CD8-positive, alpha-beta memory T cell (primary cell): ENCODE measurements at regions not wholly inside any gene's neighbourhood (a gene's known extent, or its start where the extent isn't known, plus 50 kb on each side); places are given as distances from the start of the nearest gene placed in this dataset.
"Not testable (repeated sequence)": the region's sequence is repeated elsewhere in the genome, so short reads cannot be mapped to it uniquely, and the experiment has no call there.

ENCODE experiments used
- CTCF ChIA-PET: fragments of 350-600 bp; sonication (Branson Sonifier 250); formaldehyde crosslinking; loops from one replicate; lab custom pipeline; 2021; ENCODE audit warnings: antibody characterized with exemption; lab: Charles Lee
- POLR2A ChIA-PET: fragments of 350-600 bp; sonication (Branson Sonifier 250); formaldehyde crosslinking; loops from one replicate; lab custom pipeline; 2021; ENCODE audit warnings: antibody characterized with exemption; lab: Charles Lee
- DNase-seq, 5 donors: peaks; one replicate each; pipeline versions ENCODE4 v3.0.0 to v3.0.0-alpha.2; 2020 to 2022; ENCODE audit warnings: mixed read lengths in 1 of 5
- H3K27ac ChIP-seq: one replicate; pipeline ENCODE4 v1.7.0; 2013; ENCODE audit warnings: low read depth, mild to moderate bottlenecking, low read length, moderate library complexity
- H3K27me3 ChIP-seq: 2 replicates; pipeline ENCODE4 v1.7.0; 2013; ENCODE audit warnings: low read length, mild to moderate bottlenecking; ENCODE audit not compliant: insufficient read depth, poor library complexity, severe bottlenecking
- H3K36me3 ChIP-seq: 2 replicates; pipeline ENCODE4 v1.7.0; 2013; ENCODE audit warnings: mild to moderate bottlenecking, low read length, moderate library complexity; ENCODE audit not compliant: insufficient read depth
- H3K4me1 ChIP-seq: 2 replicates; pipeline ENCODE4 v1.7.0; 2013; ENCODE audit warnings: mild to moderate bottlenecking, low read length, moderate library complexity; ENCODE audit not compliant: insufficient read depth
- H3K4me3 ChIP-seq: 2 replicates; pipeline ENCODE4 v1.7.0; 2013; ENCODE audit warnings: mild to moderate bottlenecking, low read length
- H3K9me3 ChIP-seq: 2 replicates; pipeline ENCODE4 v1.7.0; 2013; ENCODE audit warnings: mild to moderate bottlenecking, low read length
- H3K27ac Mint-ChIP-seq, 8 donors: one replicate each; pipeline ENCODE4 v1.8.0; 2020 to 2021; ENCODE audit warnings: mixed read lengths in 8 of 8, mild to moderate bottlenecking in 6 of 8, inconsistent platforms in 3 of 8, moderate library complexity in 3 of 8
- H3K27me3 Mint-ChIP-seq, 2 donors: one replicate each; pipeline ENCODE4 v1.8.0; 2020 to 2021; ENCODE audit warnings: mixed read lengths in 2 of 2, mild to moderate bottlenecking in 1 of 2, moderate library complexity in 1 of 2
- H3K36me3 Mint-ChIP-seq, 3 donors: one replicate each; pipeline ENCODE4 v1.8.0; 2020 to 2021; ENCODE audit warnings: mixed read lengths in 3 of 3, inconsistent platforms in 1 of 3, mild to moderate bottlenecking in 1 of 3
- H3K4me1 Mint-ChIP-seq, 3 donors: one replicate each; pipeline ENCODE4 v1.8.0; 2020 to 2021; ENCODE audit warnings: mixed read lengths in 3 of 3, inconsistent platforms in 1 of 3, mild to moderate bottlenecking in 1 of 3
- H3K4me3 Mint-ChIP-seq, 7 donors: one replicate each; pipeline ENCODE4 v1.8.0; 2020 to 2021; ENCODE audit warnings: mixed read lengths in 7 of 7, mild to moderate bottlenecking in 6 of 7, moderate library complexity in 4 of 7, inconsistent platforms in 2 of 7
- H3K9me3 Mint-ChIP-seq, 5 donors: one replicate each; pipeline ENCODE4 v1.8.0; 2020 to 2022; ENCODE audit warnings: mixed read lengths in 5 of 5, mild to moderate bottlenecking in 3 of 5, moderate library complexity in 2 of 5, inconsistent platforms in 1 of 5

DNA sequence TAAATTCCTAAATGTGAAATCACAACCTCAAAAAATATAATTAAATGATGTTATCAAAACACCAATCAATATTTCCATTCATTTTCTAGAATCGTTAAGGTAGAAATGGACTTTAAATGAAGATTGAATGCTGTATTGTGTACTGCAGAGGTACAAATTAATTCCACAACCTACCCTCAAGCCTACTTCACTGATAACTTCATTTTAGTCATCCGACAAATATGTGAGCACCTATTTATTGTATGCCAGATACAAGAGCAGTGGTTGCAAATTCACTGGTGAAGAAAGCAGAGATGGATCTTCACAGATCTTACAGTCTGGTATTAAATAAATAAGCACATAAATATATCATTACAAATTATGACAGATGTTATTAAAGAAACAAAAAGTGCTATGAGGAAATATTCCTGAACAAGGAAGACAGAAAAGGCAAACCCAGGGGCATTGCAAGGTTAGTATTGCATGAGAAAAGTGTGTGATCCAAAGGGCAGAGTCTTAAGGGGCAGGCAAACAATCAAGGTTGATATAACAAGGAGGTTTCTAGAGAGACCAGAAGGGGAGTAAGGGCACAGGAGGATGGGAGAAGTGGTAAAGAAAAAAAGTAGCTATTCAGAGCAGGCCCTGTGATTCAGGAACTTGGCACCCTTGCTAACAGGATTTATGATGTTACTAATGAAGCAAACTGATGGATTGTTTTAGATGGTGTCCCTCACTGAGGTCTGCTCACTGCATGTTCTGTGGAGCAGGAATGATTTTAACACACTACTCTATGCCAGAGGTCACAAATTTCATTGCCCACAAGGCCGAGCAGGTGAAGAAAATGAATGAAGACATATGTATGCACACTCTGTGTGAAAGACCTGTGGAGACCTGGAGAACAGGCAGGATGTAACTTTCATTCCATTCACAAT is 128.0 kb upstream of the CCDC150 start:
- no peak overlapping the region for H3K27ac ChIP-seq
- POLR2A ChIA-PET, result no interaction called here
- no peaks in the 10 kb centered on the region for H3K9me3 Mint-ChIP-seq
- no peaks in the 10 kb centered on the region for H3K9me3 ChIP-seq
- no peak overlapping the region for H3K27ac Mint-ChIP-seq
- no peaks in the 10 kb centered on the region for H3K4me1 ChIP-seq
- CTCF ChIA-PET, result no interaction called here
- peaks cover 1 to 18% of the 10 kb centered on the region in 2 donors for H3K27me3 Mint-ChIP-seq
- no peaks in the 10 kb centered on the region for H3K36me3 Mint-ChIP-seq
- no peak overlapping the region for H3K4me3 Mint-ChIP-seq
- no peaks in the 10 kb centered on the region for H3K27me3 ChIP-seq
- H3K36me3 ChIP-seq, result no peaks in the 10 kb centered on the region
- H3K4me3 ChIP-seq, result no peak overlapping the region
- H3K4me1 Mint-ChIP-seq, result no peaks in the 10 kb centered on the region
- no peak for DNase-seq

DNA sequence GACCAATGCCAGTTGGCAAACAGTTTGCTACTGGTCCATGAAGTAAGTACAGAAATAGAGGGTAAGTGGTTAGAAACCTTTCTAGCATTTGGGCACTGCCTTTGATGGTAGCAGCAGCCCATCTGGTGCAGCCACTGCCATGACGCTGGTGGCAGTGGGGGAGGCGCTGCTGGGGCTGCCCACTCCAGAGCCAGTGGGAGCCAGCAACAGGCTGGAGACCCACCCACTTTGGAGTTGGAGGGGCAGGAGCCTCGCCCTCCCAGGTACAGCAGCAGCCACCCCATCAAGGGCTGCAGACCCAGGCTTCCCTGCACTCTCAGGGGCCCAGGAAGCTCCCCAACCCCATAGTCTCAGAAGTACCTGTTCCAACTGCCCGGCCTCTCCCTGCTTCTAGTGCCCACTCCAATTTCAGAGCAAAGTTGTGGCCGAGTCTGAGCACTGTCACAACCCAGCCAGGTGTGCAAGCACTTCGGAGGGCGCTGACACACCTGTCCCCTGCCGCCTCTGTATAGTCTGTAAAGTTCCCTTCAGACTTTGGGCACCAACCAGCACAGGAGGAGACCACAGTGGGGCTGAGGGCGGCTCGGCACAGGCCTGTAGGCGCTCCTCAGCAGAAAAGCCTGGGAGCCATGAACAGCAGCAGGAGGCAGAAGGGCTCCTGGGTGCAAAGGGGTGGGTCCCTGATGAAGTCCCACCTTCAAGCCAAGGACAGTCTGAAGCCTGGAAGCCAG is 125.6 kb upstream of the CCDC150 start:
- H3K27ac Mint-ChIP-seq, result no peak overlapping the region
- no peak overlapping the region for H3K4me3 Mint-ChIP-seq
- H3K4me1 Mint-ChIP-seq, result no peaks in the 10 kb centered on the region
- H3K27me3 ChIP-seq, result no peaks in the 10 kb centered on the region
- H3K4me1 ChIP-seq, result no peaks in the 10 kb centered on the region
- H3K4me3 ChIP-seq, result no peak overlapping the region
- H3K36me3 Mint-ChIP-seq, result no peaks in the 10 kb centered on the region
- POLR2A ChIA-PET, result no interaction called here
- no peak for DNase-seq
- no peaks in the 10 kb centered on the region for H3K9me3 Mint-ChIP-seq
- no peaks in the 10 kb centered on the region for H3K36me3 ChIP-seq
- CTCF ChIA-PET, result no interaction called here
- H3K27ac ChIP-seq, result no peak overlapping the region
- H3K9me3 ChIP-seq, result no peaks in the 10 kb centered on the region
- H3K27me3 Mint-ChIP-seq, result peaks cover 3 to 24% of the 10 kb centered on the region in 2 donors

DNA sequence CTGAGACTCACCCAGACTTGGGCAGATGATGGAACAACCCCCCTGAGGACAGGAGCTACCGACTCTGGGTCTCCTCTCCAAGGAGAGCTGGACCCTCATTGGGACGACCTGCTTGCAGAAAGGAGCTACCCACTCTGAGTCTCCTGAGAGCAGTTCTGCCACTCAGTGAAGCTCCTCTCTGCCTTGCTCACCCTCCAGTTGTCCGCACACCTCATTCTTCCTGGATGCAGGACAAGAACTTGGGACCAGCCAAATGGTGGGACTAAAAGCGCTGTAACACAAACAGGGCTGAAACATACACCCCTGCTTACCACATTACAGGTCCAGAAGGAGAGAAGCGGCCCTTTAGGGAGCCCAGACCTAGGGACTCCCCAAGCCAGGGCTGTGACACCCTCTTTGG is 124.9 kb upstream of the CCDC150 start:
- H3K36me3 Mint-ChIP-seq, result no peaks in the 10 kb centered on the region
- no peaks in the 10 kb centered on the region for H3K4me1 Mint-ChIP-seq
- H3K27me3 Mint-ChIP-seq, result peaks cover 3 to 24% of the 10 kb centered on the region in 2 donors
- Histone ChIP-seq H3K4me1 (no peaks in the 10 kb centered on the region), H3K9me3 (no peaks in the 10 kb centered on the region), H3K36me3 (no peaks in the 10 kb centered on the region), H3K4me3 (no peak overlapping the region), H3K27me3 (no peaks in the 10 kb centered on the region), H3K27ac (no peak overlapping the region)
- no peak for DNase-seq
- CTCF ChIA-PET, result no interaction called here
- H3K9me3 Mint-ChIP-seq, result no peaks in the 10 kb centered on the region
- H3K27ac Mint-ChIP-seq, result no peak overlapping the region
- POLR2A ChIA-PET, result no interaction called here
- H3K4me3 Mint-ChIP-seq, result no peak overlapping the region

DNA sequence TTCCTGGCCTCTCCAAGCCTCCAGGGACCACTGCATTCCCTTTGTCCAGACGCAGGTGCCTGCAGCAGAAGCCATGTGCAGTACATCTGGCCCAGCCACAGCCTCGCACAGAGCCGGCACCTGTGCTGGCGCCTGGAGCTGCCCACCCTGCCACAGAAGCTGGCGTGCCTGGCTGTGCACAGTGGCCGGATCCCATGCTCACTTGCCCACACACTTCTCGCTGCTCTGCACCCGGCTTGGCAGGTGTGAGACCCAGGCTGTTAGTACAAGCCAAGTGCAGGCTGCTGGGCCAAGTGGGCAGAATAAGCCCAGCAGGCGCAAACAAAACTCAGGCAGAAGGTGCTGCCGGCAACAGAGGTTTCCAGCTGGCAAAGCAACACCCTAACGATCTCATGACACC is 124.5 kb upstream of the CCDC150 start:
- H3K9me3 Mint-ChIP-seq, result no peaks in the 10 kb centered on the region
- no peak overlapping the region for H3K4me3 Mint-ChIP-seq
- Histone ChIP-seq H3K4me3 (no peak overlapping the region), H3K9me3 (no peaks in the 10 kb centered on the region), H3K36me3 (no peaks in the 10 kb centered on the region), H3K4me1 (no peaks in the 10 kb centered on the region), H3K27ac (no peak overlapping the region), H3K27me3 (no peaks in the 10 kb centered on the region)
- no peaks in the 10 kb centered on the region for H3K36me3 Mint-ChIP-seq
- H3K27me3 Mint-ChIP-seq, result peaks cover 3 to 24% of the 10 kb centered on the region in 2 donors
- no peaks in the 10 kb centered on the region for H3K4me1 Mint-ChIP-seq
- no peak for DNase-seq
- no peak overlapping the region for H3K27ac Mint-ChIP-seq
- ChIA-PET CTCF (no interaction called here), POLR2A (no interaction called here)

DNA sequence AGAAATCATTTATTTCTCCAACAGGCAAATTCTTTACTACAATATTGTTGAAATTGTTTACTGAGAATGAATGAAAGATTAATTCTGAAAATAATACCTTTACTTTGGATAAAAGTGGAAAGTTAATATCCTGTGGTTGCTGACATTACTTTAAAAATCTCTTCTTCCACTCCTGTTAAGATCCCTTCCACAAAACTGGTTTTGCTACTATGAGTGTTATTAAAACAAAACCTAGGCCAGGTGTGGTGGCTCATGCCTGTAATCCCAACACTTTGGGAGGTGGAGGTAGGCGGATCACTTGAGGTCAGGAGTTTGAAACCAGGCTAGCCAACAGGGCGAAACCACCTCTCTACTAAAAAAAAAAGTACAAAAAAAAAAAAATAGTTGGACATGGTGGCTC is 123.9 kb upstream of the CCDC150 start:
- CTCF ChIA-PET, result no interaction called here
- Mint-ChIP-seq H3K27ac (no peak overlapping the region), H3K4me1 (no peaks in the 10 kb centered on the region), H3K27me3 (peaks cover 3 to 24% of the 10 kb centered on the region in 2 donors), H3K4me3 (no peak overlapping the region), H3K36me3 (no peaks in the 10 kb centered on the region), H3K9me3 (no peaks in the 10 kb centered on the region)
- H3K4me3 ChIP-seq, result no peak overlapping the region
- no peak for DNase-seq
- no peaks in the 10 kb centered on the region for H3K4me1 ChIP-seq
- H3K36me3 ChIP-seq, result no peaks in the 10 kb centered on the region
- H3K27ac ChIP-seq, result no peak overlapping the region
- no peaks in the 10 kb centered on the region for H3K9me3 ChIP-seq
- no peaks in the 10 kb centered on the region for H3K27me3 ChIP-seq
- POLR2A ChIA-PET, result no interaction called here

DNA sequence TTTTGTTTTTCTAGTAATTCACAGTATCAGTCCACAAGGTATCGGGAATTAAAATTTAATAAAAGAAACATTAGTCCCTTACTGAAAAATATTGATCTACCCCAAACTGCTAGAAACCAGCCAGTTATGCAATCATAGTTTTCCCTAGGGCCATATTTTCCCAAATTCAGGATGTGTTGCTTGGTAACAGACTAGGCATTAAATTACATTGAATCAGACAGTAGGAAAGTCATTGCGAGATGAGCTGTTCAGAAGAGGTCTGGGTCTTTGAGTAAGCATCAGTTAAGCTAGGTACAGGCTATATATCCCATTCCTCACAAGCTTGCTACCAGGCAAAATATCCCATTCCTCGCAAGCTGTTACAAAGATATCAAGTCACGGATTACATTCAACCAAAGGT is 123.0 kb upstream of the CCDC150 start:
- Mint-ChIP-seq H3K36me3 (no peaks in the 10 kb centered on the region), H3K4me1 (no peaks in the 10 kb centered on the region), H3K9me3 (no peaks in the 10 kb centered on the region), H3K27me3 (peaks cover 3 to 24% of the 10 kb centered on the region in 2 donors), H3K27ac (no peak overlapping the region), H3K4me3 (no peak overlapping the region)
- no peak overlapping the region for H3K4me3 ChIP-seq
- POLR2A ChIA-PET, result no interaction called here
- H3K9me3 ChIP-seq, result no peaks in the 10 kb centered on the region
- no peaks in the 10 kb centered on the region for H3K27me3 ChIP-seq
- no peak for DNase-seq
- H3K4me1 ChIP-seq, result no peaks in the 10 kb centered on the region
- no peak overlapping the region for H3K27ac ChIP-seq
- no peaks in the 10 kb centered on the region for H3K36me3 ChIP-seq
- CTCF ChIA-PET, result no interaction called here

DNA sequence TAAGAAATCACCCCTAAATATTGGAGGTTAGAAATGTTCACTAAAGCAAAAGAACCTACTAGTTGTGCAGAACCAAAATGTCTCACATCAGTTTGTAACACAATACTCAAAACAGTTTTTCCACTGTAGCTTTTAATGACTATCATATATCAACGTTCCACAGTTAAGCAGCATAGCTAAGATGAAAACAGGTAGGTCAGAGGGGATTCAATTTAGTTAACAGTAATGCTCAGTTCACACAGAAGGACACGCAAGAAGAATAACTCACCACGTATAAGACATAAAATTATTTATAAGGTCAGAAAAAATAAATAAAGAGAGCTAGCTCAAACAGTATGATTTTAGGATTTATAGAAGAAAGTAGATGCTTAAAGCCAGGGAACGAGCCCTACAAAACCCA is 118.9 kb upstream of the CCDC150 start:
- Mint-ChIP-seq H3K9me3 (peaks cover 0 to 2% (median 0%) of the 10 kb centered on the region in 5 donors), H3K4me1 (no peaks in the 10 kb centered on the region), H3K27ac (no peak overlapping the region), H3K36me3 (no peaks in the 10 kb centered on the region), H3K27me3 (peaks cover 3 to 15% of the 10 kb centered on the region in 2 donors), H3K4me3 (no peak overlapping the region)
- CTCF ChIA-PET, result no interaction called here
- no peaks in the 10 kb centered on the region for H3K27me3 ChIP-seq
- no peaks in the 10 kb centered on the region for H3K4me1 ChIP-seq
- no peaks in the 10 kb centered on the region for H3K36me3 ChIP-seq
- H3K27ac ChIP-seq, result no peak overlapping the region
- no peaks in the 10 kb centered on the region for H3K9me3 ChIP-seq
- H3K4me3 ChIP-seq, result no peak overlapping the region
- POLR2A ChIA-PET, result no interaction called here
- no peak for DNase-seq

DNA sequence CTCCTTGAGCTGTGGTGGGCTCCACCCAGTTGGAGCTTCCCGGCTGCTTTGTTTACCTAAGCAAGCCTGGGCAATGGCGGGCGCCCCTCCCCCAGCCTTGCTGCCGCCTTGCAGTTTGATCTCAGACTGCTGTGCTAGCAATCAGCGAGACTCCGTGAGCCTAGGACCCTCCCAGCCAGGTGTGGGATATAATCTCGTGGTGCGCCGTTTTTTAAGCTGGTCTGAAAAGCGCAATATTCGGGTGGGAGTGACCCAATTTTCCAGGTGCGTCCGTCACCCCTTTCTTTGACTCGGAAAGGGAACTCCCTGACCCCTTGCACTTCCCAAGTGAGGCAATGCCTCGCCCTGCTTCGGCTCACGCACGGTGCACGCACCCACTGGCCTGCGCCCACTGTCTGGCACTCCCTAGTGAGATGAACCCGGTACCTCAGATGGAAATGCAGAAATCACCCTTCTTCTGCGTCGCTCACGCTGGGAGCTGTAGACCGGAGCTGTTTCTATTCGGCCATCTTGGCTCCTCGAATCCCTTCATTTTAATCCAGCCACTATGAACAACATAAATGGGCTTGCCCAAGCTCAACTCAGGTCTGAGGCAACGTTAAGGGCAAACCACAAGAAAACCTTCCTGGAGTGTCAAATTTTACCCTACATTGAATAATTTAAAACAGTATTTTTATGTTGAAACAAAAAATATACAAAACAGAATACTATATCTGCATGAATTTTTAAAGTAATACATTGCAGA is 112.4 kb upstream of the CCDC150 start:
- H3K27ac Mint-ChIP-seq, H3K4me3 ChIP-seq, DNase-seq, H3K4me1 ChIP-seq, H3K27me3 ChIP-seq, H3K36me3 ChIP-seq, H3K4me3 Mint-ChIP-seq, H3K36me3 Mint-ChIP-seq, CTCF ChIA-PET, H3K4me1 Mint-ChIP-seq, POLR2A ChIA-PET, H3K9me3 Mint-ChIP-seq, H3K9me3 ChIP-seq, H3K27ac ChIP-seq: not testable (repeated sequence)
- peaks cover 3 to 18% of the 10 kb centered on the region in 2 donors for H3K27me3 Mint-ChIP-seq
